ENCODE measurements at regions not wholly inside any gene's neighbourhood (a gene's known extent, or its start where the extent isn't known, plus 50 kb on each side); places are given as distances from the start of the nearest gene placed in this dataset.

GRCh38 chr6:84902354-84902928 is 138.0 kb upstream of the TBX18 start:
- TF ChIP-seq CTCF (IDR thresholded peaks at IDR 0.05) (no peak), POLR2A (IDR thresholded peaks at IDR 0.05) (no peak), EP300 (IDR thresholded peaks at IDR 0.05) (no peak)

All from ovary (tissue), 3 donors.